ENCODE measurements at regions not wholly inside any gene's neighbourhood (a gene's known extent, or its start where the extent isn't known, plus 50 kb on each side); places are given as distances from the start of the nearest gene placed in this dataset.

DNA sequence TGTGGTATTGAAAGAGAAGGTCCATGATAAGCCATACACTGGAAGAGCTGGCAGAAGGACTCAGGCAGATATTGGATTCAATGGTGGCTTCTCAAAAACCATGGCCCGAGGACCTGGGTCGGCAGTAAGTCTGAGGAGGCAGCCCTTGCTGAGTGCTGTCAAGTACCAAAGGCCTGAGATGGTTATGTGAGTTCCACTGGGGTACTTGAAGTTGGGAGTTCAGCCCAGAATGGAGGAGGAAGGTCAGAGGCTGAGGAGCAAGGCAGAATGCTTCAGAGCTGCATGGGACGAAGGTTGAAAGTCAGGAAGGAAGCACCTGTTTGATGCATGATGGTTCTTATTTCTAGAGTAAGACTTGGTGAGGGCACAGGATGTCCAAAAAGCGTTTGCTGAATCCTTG, 194.9 kb downstream of the DIRAS2 start:
- no peak overlapping the region for H3K27ac ChIP-seq
- no peaks in the 10 kb centered on the region for H3K9me3 ChIP-seq (ENCODE audit: low read depth)
- H3K4me3 ChIP-seq, result no peak overlapping the region
- TF ChIP-seq CTCF (IDR thresholded peaks at IDR 0.05; ENCODE audit: low read depth, low read length), result no peak
- H3K36me3 ChIP-seq, result no peaks in the 10 kb centered on the region
- peaks cover 3% of the 10 kb centered on the region for H3K4me1 ChIP-seq (ENCODE audit: low read depth)
- H3K27me3 ChIP-seq, result no peaks in the 10 kb centered on the region
- DNase-seq (ENCODE audit: low read depth in 1 of 2, low spot score in 1 of 2), result no peak

GRCh38 chr9:90449213-90449925, 193.3 kb downstream of the DIRAS2 start:
- Histone ChIP-seq H3K27me3 (no peaks in the 10 kb centered on the region), H3K27ac (no peak overlapping the region), H3K4me3 (no peak overlapping the region), H3K36me3 (no peaks in the 10 kb centered on the region), H3K4me1 (ENCODE audit: low read depth) (no peaks in the 10 kb centered on the region), H3K9me3 (ENCODE audit: low read depth) (no peaks in the 10 kb centered on the region)
- TF ChIP-seq CTCF (IDR thresholded peaks at IDR 0.05; ENCODE audit: low read depth, low read length), result no peak
- DNase-seq (ENCODE audit: low read depth in 1 of 2, low spot score in 1 of 2), result no peak

DNA sequence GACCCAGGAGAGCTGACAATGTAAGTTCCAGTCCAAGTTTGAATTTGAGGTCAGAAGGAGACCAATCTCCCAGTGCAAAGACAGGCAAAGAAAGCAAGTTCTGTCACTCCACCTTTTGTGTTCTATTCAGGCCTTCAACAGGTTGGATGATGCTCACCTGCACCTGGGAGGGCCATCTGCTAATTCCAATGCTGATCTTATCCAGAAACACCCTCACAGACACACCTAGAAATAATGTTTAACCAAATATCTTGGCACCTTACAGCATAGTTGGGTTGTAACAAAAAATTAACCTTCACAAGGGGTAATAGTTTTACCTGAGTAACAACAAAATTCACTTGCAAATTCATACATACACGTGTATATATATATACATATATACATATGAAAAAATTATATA, 190.8 kb downstream of the DIRAS2 start:
- Histone ChIP-seq H3K4me1 (ENCODE audit: low read depth) (no peaks in the 10 kb centered on the region), H3K9me3 (ENCODE audit: low read depth) (no peaks in the 10 kb centered on the region), H3K27ac (no peak overlapping the region), H3K36me3 (no peaks in the 10 kb centered on the region), H3K27me3 (no peaks in the 10 kb centered on the region), H3K4me3 (no peak overlapping the region)
- TF ChIP-seq CTCF (IDR thresholded peaks at IDR 0.05; ENCODE audit: low read depth, low read length), result no peak
- DNase-seq (ENCODE audit: low read depth in 1 of 2, low spot score in 1 of 2), result no peak

GRCh38 chr9:90455316-90455715, 187.3 kb downstream of the DIRAS2 start:
- H3K9me3 ChIP-seq (ENCODE audit: low read depth), result no peaks in the 10 kb centered on the region
- DNase-seq (ENCODE audit: low read depth in 1 of 2, low spot score in 1 of 2), result no peak
- no peak for TF ChIP-seq CTCF (IDR thresholded peaks at IDR 0.05; ENCODE audit: low read depth, low read length)
- H3K4me3 ChIP-seq, result no peak overlapping the region
- H3K4me1 ChIP-seq (ENCODE audit: low read depth), result no peaks in the 10 kb centered on the region
- no peak overlapping the region for H3K27ac ChIP-seq
- H3K27me3 ChIP-seq, result no peaks in the 10 kb centered on the region
- no peaks in the 10 kb centered on the region for H3K36me3 ChIP-seq

GRCh38 chr9:90457386-90458190, 185.0 kb downstream of the DIRAS2 start:
- no peak for DNase-seq (ENCODE audit: low read depth in 1 of 2, low spot score in 1 of 2)
- no peaks in the 10 kb centered on the region for H3K9me3 ChIP-seq (ENCODE audit: low read depth)
- H3K36me3 ChIP-seq, result no peaks in the 10 kb centered on the region
- H3K4me1 ChIP-seq (ENCODE audit: low read depth), result no peaks in the 10 kb centered on the region
- no peak overlapping the region for H3K4me3 ChIP-seq
- no peak for TF ChIP-seq CTCF (IDR thresholded peaks at IDR 0.05; ENCODE audit: low read depth, low read length)
- no peak overlapping the region for H3K27ac ChIP-seq
- no peaks in the 10 kb centered on the region for H3K27me3 ChIP-seq

All from cardiac muscle cell (in vitro differentiated cells and primary cell).